HEK293 (cell line): ENCODE measurements at regions not wholly inside any gene's neighbourhood (a gene's known extent, or its start where the extent isn't known, plus 50 kb on each side); places are given as distances from the start of the nearest gene placed in this dataset.
A peak's percentile ranks its signal among the peaks of the same experiment; 100 is the strongest.

Experiments used
- ATF2 ChIP-seq: fragments of 450-650 bp; formaldehyde crosslinking; IDR thresholded peaks from 2 replicates; pipeline ENCODE4 v1.5.1; 2016; ENCODE audit warnings: missing biosample characterization, missing genetic modification characterization, low read depth
- ELK4 ChIP-seq: IDR thresholded peaks from 2 replicates; pipeline ENCODE4 v1.6.1; 2011; ENCODE audit warnings: mild to moderate bottlenecking, low read depth, low read length, borderline replicate concordance
- IKZF3 ChIP-seq: fragments of 450-650 bp; IDR thresholded peaks from 2 replicates; pipeline ENCODE4 v1.5.0; 2018; ENCODE audit warnings: missing biosample characterization, mild to moderate bottlenecking, missing genetic modification characterization, moderate library complexity
- INSM2 ChIP-seq: fragments of 450-650 bp; formaldehyde crosslinking; IDR thresholded peaks from 2 replicates; pipeline ENCODE4 v1.5.1; 2016; ENCODE audit warnings: missing biosample characterization, missing genetic modification characterization
- MEIS1 ChIP-seq: sonication (generic); formaldehyde crosslinking; IDR thresholded peaks from 2 replicates; pipeline ENCODE4 v1.8.1; 2022; ENCODE audit warnings: missing genetic modification reagents, mild to moderate bottlenecking, borderline replicate concordance
- MZF1 ChIP-seq: fragments of 450-650 bp; formaldehyde crosslinking; IDR thresholded peaks from 2 replicates; pipeline ENCODE4 v1.5.1; 2017; ENCODE audit warnings: missing biosample characterization, missing genetic modification characterization, borderline replicate concordance
- PATZ1 ChIP-seq: fragments of 450-650 bp; formaldehyde crosslinking; IDR thresholded peaks from 2 replicates; pipeline ENCODE4 v1.5.1; 2016; ENCODE audit warnings: missing biosample characterization, missing genetic modification characterization
- REST ChIP-seq: fragments of 450-650 bp; formaldehyde crosslinking; IDR thresholded peaks from 2 replicates; pipeline ENCODE4 v1.5.1; 2016; ENCODE audit warnings: missing biosample characterization, missing genetic modification characterization
- ZBTB1 ChIP-seq: fragments of 450-650 bp; formaldehyde crosslinking; IDR thresholded peaks from 2 replicates; pipeline ENCODE4 v1.5.1; 2016; ENCODE audit warnings: missing biosample characterization, missing genetic modification characterization
- ZBTB11 ChIP-seq: fragments of 450-650 bp; formaldehyde crosslinking; conservative IDR thresholded peaks from 2 replicates; pipeline ENCODE4 v1.5.1; 2016; ENCODE audit warnings: low read depth, missing biosample characterization, missing genetic modification characterization
- ZBTB8A ChIP-seq: fragments of 450-650 bp; formaldehyde crosslinking; IDR thresholded peaks from 2 replicates; pipeline ENCODE4 v1.5.1; 2016; ENCODE audit warnings: missing biosample characterization, missing genetic modification characterization
- ZFHX2 ChIP-seq: fragments of 450-650 bp; formaldehyde crosslinking; conservative IDR thresholded peaks from 2 replicates; pipeline ENCODE4 v1.5.1; 2016; ENCODE audit warnings: missing biosample characterization, missing genetic modification characterization
- ZIC2 ChIP-seq: fragments of 450-650 bp; formaldehyde crosslinking; IDR thresholded peaks from 2 replicates; pipeline ENCODE4 v1.5.1; 2016; ENCODE audit warnings: missing biosample characterization, missing genetic modification characterization
- ZNF140 ChIP-seq: fragments of 450-650 bp; formaldehyde crosslinking; IDR thresholded peaks from 2 replicates; pipeline ENCODE4 v1.5.1; 2016; ENCODE audit warnings: missing biosample characterization, missing genetic modification characterization
- ZNF513 ChIP-seq: fragments of 450-650 bp; IDR thresholded peaks from 2 replicates; pipeline ENCODE4 v1.5.1; 2018; ENCODE audit warnings: missing biosample characterization, missing genetic modification characterization
- ZNF548 ChIP-seq: fragments of 450-650 bp; formaldehyde crosslinking; IDR thresholded peaks from 2 replicates; pipeline ENCODE4 v1.5.1; 2016; ENCODE audit warnings: missing biosample characterization, missing genetic modification characterization
- ZNF561 ChIP-seq: fragments of 450-650 bp; IDR thresholded peaks from 2 replicates; pipeline ENCODE4 v1.5.1; 2018; ENCODE audit warnings: missing biosample characterization, missing genetic modification characterization, borderline replicate concordance
- ZNF626 ChIP-seq: fragments of 450-650 bp; sonication (Bioruptor Pico); formaldehyde crosslinking; IDR thresholded peaks from 2 replicates; pipeline ENCODE4 v1.5.1; 2018; ENCODE audit warnings: missing biosample characterization, missing genetic modification characterization, inconsistent platforms
- ZNF629 ChIP-seq: fragments of 450-650 bp; formaldehyde crosslinking; IDR thresholded peaks from 2 replicates; pipeline ENCODE4 v1.5.1; 2017; ENCODE audit warnings: missing biosample characterization, missing genetic modification characterization
- ZNF707 ChIP-seq: fragments of 450-650 bp; formaldehyde crosslinking; IDR thresholded peaks from 2 replicates; pipeline ENCODE4 v1.5.1; 2016; ENCODE audit warnings: missing biosample characterization, missing genetic modification characterization
- ZNF768 ChIP-seq: fragments of 450-650 bp; formaldehyde crosslinking; IDR thresholded peaks from 2 replicates; pipeline ENCODE4 v1.5.1; 2018; ENCODE audit warnings: missing biosample characterization, mild to moderate bottlenecking, missing genetic modification characterization
- ZNF837 ChIP-seq: fragments of 450-650 bp; formaldehyde crosslinking; IDR thresholded peaks from 2 replicates; pipeline ENCODE4 v1.5.1; 2016; ENCODE audit warnings: missing biosample characterization, missing genetic modification characterization

- no peak for TF ChIP-seq MEIS1 (CRISPR knock-in tag)
- no peak for TF ChIP-seq ELK4
- no peak for TF ChIP-seq ZNF548
- peak; percentile 83 for TF ChIP-seq ZIC2 (tag by site-specific recombination)
- TF ChIP-seq ZNF561 (tag by site-specific recombination) = no peak
- TF ChIP-seq MZF1 (tag by site-specific recombination) = no peak
- TF ChIP-seq ZFHX2 (tag by site-specific recombination) = no peak
- 0 out of 2 replicates have a peak, but pooled peaks have one; percentile 31 for TF ChIP-seq IKZF3 (tag by site-specific recombination)
- TF ChIP-seq ZNF140 = no peak
- no peak for TF ChIP-seq REST (tag by site-specific recombination)
- TF ChIP-seq PATZ1 (tag by site-specific recombination) = 0 out of 2 replicates have a peak, but pooled peaks have one; percentile 39
- TF ChIP-seq ZBTB11 = no peak
- no peak for TF ChIP-seq ZBTB1 (tag by site-specific recombination)
- peak; percentile 54; the same call in 1 of the 2 replicates for TF ChIP-seq ZNF629
- TF ChIP-seq ATF2 (tag by site-specific recombination) = peak; percentile 20; the same call in 1 of the 2 replicates
- 0 out of 2 replicates have a peak, but pooled peaks have one; percentile 41 for TF ChIP-seq INSM2 (tag by site-specific recombination)
- no peak for TF ChIP-seq ZNF837
- TF ChIP-seq ZNF707 = no peak
- peak; percentile 94 for TF ChIP-seq ZNF513 (tag by site-specific recombination)
- TF ChIP-seq ZNF626 (tag by site-specific recombination) = no peak
- TF ChIP-seq ZBTB8A (tag by site-specific recombination) = 0 out of 2 replicates have a peak, but pooled peaks have one; percentile 21
- no peak for TF ChIP-seq ZNF768 (tag by site-specific recombination)
Observed at GRCh38 chr6:4344317-4344899, 209.0 kb upstream of the ECI2 start (continued).
